ENCODE measurements at regions not wholly inside any gene's neighbourhood (a gene's known extent, or its start where the extent isn't known, plus 50 kb on each side); places are given as distances from the start of the nearest gene placed in this dataset.

- TF ChIP-seq POLR2A (IDR thresholded peaks at IDR 0.05) (no peak), CTCF (IDR thresholded peaks at IDR 0.05) (no peak), POLR2AphosphoS5 (IDR thresholded peaks at IDR 0.05) (no peak)
Measured at GRCh38 chr10:89900554-89900953, 199.2 kb downstream of the KIF20B start.
